ENCODE measurements at regions not wholly inside any gene's neighbourhood (a gene's known extent, or its start where the extent isn't known, plus 50 kb on each side); places are given as distances from the start of the nearest gene placed in this dataset.

- Histone ChIP-seq H2AFZ (ENCODE audit: control insufficient read depth, low read depth, low read length) (no peak overlapping the region), H3K9ac (ENCODE audit: control insufficient read depth, insufficient read depth, low read length) (no peak overlapping the region), H3K4me2 (ENCODE audit: control insufficient read depth, insufficient read depth) (no peak overlapping the region), H3K9me3 (replicated peaks; ENCODE audit: control insufficient read depth, insufficient read depth, low read length) (no peaks in the 10 kb centered on the region), H3K36me3 (ENCODE audit: control insufficient read depth in 2 of 2, insufficient read depth in 2 of 2, low read length in 1 of 2) (no peaks in the 10 kb centered on the region), H4K20me1 (ENCODE audit: control insufficient read depth, insufficient read depth) (no peaks in the 10 kb centered on the region), H3K4me1 (ENCODE audit: control insufficient read depth, insufficient read depth, low read length) (peaks cover 4% of the 10 kb centered on the region), H3K27me3 (replicated peaks in 1 of 2; ENCODE audit: control insufficient read depth in 2 of 2, insufficient read depth in 2 of 2, low read length in 1 of 2) (no peaks in the 10 kb centered on the region), H3K4me3 (no peak overlapping the region), H3K27ac (ENCODE audit: control insufficient read depth, insufficient read depth) (no peak overlapping the region), H3K79me2 (ENCODE audit: control insufficient read depth, insufficient read depth, low read length) (no peaks in the 10 kb centered on the region)
- no TSS peak for BruUV-seq (replicated peaks)
- TF ChIP-seq MTA2 (IDR thresholded peaks at IDR 0.05; ENCODE audit: low read depth) (no peak), NFYA (IDR thresholded peaks at IDR 0.05; ENCODE audit: borderline replicate concordance, low read depth, low read length) (no peak), CREB1 (IDR thresholded peaks at IDR 0.05; ENCODE audit: low read depth) (no peak), PKNOX1 (IDR thresholded peaks at IDR 0.05) (no peak), RAD51 (IDR thresholded peaks at IDR 0.05) (no peak), HCFC1 (IDR thresholded peaks at IDR 0.05; ENCODE audit: low read length) (no peak), SIX5 (IDR thresholded peaks at IDR 0.05; ENCODE audit: low read depth, low read length, severe bottlenecking) (no peak)
- TF ChIP-seq, protein P1, sequence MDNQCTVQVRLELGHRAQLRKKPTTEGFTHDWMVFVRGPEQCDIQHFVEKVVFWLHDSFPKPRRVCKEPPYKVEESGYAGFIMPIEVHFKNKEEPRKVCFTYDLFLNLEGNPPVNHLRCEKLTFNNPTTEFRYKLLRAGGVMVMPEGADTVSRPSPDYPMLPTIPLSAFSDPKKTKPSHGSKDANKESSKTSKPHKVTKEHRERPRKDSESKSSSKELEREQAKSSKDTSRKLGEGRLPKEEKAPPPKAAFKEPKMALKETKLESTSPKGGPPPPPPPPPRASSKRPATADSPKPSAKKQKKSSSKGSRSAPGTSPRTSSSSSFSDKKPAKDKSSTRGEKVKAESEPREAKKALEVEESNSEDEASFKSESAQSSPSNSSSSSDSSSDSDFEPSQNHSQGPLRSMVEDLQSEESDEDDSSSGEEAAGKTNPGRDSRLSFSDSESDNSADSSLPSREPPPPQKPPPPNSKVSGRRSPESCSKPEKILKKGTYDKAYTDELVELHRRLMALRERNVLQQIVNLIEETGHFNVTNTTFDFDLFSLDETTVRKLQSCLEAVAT (IDR thresholded peaks at IDR 0.05) = no peak
- ChIA-PET POLR2A (no interaction called here), SMC1A (ENCODE audit: uncharacterized antibody, unreplicated experiment) (interaction anchor here (0.9 to 1.3 kb wide), 2 partner anchors 282 to 777 kb away, joined by 3 read pairs; no protein-coding TSS in a partner anchor), CTCF (interaction anchor here (1.0 to 1.2 kb wide), 2 partner anchors 9 to 118 kb away, joined by 3 read pairs; no protein-coding TSS in a partner anchor), RAD21 (ENCODE audit: unreplicated experiment) (no interaction called here)
- WGBS (ENCODE audit: insufficient coverage, insufficient replicate concordance, low lambda C conversion rate, missing lambda C conversion rate) = 13% methylated on average over 3 of the region's 3 CpGs
- FAIRE-seq (no peak), DNase-seq (ENCODE audit: low read depth, low spot score) (no peak), ATAC-seq (no peak)
- in situ Hi-C loops (cut with MboI) = no loop called here
- intact Hi-C loops (cut with micrococcal nuclease; ENCODE audit: unreplicated experiment) = no loop called here
Observed at GRCh38 chr5:82360022-82360421, 81.9 kb upstream of the RPS23 start.

All from GM12878 (cell line).